ENCODE measurements at regions not wholly inside any gene's neighbourhood (a gene's known extent, or its start where the extent isn't known, plus 50 kb on each side); places are given as distances from the start of the nearest gene placed in this dataset.

- H3K36me3 Mint-ChIP-seq (ENCODE audit: low read depth), result no peaks in the 10 kb centered on the region
- H3K4me1 Mint-ChIP-seq (ENCODE audit: low read depth), result no peaks in the 10 kb centered on the region
- no peak overlapping the region for H3K4me3 Mint-ChIP-seq
- H3K27me3 Mint-ChIP-seq, result peaks cover 4% of the 10 kb centered on the region
- intact Hi-C loops (cut with micrococcal nuclease), result no loop called here
- no peak overlapping the region for H3K27ac Mint-ChIP-seq
- H3K9me3 Mint-ChIP-seq, result no peaks in the 10 kb centered on the region
Measured at GRCh38 chr9:21574261-21574660, 92.1 kb upstream of the IFNE start.

DNA sequence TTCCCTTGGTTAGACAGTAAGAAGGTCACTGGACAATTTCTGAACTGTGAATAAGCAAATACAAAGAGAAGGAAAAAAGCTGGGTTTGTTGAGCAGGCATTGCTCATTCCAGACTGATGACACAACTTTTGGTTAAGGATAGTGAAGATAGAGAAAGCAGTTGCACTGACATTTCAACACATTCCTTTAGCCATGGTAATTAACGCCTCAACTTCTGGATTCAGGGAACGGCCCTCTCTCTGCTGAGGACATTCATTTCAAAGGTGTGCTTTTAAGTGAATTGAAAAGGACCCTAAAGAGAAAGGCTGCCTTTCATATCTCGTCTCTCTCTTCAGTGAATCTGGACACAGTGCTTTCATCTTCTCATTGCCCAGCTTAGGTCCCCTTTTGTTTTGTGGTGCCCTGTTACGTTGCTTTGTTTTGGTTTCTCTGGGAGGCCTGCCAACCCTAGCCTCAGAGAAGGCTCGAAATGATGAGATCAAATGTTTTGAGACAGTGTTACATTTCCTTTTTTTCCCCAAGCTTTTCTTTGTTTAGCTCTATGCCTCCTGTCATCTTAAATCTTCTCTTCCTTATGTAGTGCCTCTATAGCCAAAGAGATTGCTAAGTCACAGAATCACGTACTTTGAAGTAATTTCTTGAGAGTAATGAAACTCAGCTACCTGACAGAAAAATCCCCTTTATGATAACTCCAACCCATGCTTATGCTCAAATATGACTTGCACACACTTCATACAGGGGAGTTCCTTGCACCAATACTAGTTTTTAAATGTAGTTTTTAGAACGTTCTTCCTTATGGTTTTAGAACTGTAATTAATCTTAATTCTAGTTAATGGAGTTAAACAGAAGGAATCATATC, 94.4 kb upstream of the IFNE start:
- H3K36me3 Mint-ChIP-seq (ENCODE audit: low read depth), result no peaks in the 10 kb centered on the region
- intact Hi-C loops (cut with micrococcal nuclease), result no loop called here
- no peak overlapping the region for H3K27ac Mint-ChIP-seq
- no peaks in the 10 kb centered on the region for H3K9me3 Mint-ChIP-seq
- H3K27me3 Mint-ChIP-seq, result no peaks in the 10 kb centered on the region
- no peak overlapping the region for H3K4me3 Mint-ChIP-seq
- H3K4me1 Mint-ChIP-seq (ENCODE audit: low read depth), result no peaks in the 10 kb centered on the region

DNA sequence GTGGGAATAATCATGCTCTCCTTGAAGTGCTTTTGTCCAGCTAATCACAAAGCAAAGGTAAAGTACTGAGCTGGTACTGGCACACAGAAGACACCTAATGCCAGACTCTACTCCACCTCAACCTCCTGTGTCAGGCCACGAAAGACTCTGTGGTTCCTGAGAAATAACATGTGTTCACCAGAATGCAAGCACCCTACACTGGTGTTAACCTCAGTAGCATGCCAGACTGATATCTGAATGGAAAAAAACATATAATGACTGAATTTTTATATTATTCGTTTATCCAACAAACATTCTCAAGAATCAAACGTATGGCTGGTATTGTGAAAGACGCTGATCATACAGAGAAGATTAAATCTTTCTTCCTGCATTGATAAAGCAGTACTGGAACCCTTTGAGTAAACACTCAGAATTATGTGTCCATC, 97.1 kb upstream of the IFNE start:
- H3K4me1 Mint-ChIP-seq (ENCODE audit: low read depth), result no peaks in the 10 kb centered on the region
- H3K4me3 Mint-ChIP-seq, result no peak overlapping the region
- H3K27me3 Mint-ChIP-seq, result no peaks in the 10 kb centered on the region
- intact Hi-C loops (cut with micrococcal nuclease), result no loop called here
- H3K27ac Mint-ChIP-seq, result no peak overlapping the region
- H3K36me3 Mint-ChIP-seq (ENCODE audit: low read depth), result no peaks in the 10 kb centered on the region
- H3K9me3 Mint-ChIP-seq, result no peaks in the 10 kb centered on the region

- Mint-ChIP-seq H3K9me3 (no peaks in the 10 kb centered on the region), H3K27me3 (no peaks in the 10 kb centered on the region), H3K27ac (no peak overlapping the region), H3K4me1 (ENCODE audit: low read depth) (no peaks in the 10 kb centered on the region), H3K36me3 (ENCODE audit: low read depth) (no peaks in the 10 kb centered on the region), H3K4me3 (no peak overlapping the region)
- intact Hi-C loops (cut with micrococcal nuclease), result no loop called here
Measured at GRCh38 chr9:21579743-21580142, 97.6 kb upstream of the IFNE start.

DNA sequence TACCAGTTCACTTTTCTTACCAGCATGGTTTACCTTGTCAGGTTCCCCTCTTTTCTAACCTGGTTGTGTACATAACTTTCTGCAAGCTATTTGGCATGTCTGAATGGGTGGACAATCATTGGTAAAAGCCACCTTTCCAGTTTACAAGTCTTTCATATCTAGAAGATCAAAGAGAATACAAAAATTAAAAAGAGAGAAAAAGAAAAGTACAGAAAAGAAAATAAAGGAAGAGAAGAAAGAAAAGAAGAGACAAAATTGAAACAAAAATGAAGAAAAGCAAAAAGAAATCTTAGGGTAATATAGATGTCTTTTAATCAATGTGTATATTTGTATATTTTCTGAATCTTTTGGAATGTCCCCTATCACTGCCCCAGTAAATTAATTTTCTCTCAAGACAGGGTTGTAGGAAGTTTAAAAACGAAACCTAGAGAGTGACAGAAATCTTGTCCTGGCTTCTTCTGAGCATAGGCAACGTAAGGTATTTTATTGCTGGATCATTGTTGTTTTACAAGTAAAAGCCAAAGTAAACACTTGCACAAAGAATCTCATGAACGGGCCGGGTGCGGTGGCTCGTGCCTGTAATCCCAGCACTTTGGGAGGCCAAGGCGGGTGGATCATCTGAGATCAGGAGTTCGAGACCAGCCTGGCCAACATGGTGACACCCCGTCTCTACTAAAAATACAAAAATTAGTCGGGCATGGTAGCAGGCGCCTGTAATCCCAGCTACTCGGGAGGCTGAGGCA, 98.7 kb upstream of the IFNE start:
- Mint-ChIP-seq H3K4me1 (ENCODE audit: low read depth) (no peaks in the 10 kb centered on the region), H3K9me3 (no peaks in the 10 kb centered on the region), H3K27me3 (no peaks in the 10 kb centered on the region), H3K4me3 (no peak overlapping the region), H3K27ac (no peak overlapping the region), H3K36me3 (ENCODE audit: low read depth) (no peaks in the 10 kb centered on the region)
- intact Hi-C loops (cut with micrococcal nuclease), result no loop called here

DNA sequence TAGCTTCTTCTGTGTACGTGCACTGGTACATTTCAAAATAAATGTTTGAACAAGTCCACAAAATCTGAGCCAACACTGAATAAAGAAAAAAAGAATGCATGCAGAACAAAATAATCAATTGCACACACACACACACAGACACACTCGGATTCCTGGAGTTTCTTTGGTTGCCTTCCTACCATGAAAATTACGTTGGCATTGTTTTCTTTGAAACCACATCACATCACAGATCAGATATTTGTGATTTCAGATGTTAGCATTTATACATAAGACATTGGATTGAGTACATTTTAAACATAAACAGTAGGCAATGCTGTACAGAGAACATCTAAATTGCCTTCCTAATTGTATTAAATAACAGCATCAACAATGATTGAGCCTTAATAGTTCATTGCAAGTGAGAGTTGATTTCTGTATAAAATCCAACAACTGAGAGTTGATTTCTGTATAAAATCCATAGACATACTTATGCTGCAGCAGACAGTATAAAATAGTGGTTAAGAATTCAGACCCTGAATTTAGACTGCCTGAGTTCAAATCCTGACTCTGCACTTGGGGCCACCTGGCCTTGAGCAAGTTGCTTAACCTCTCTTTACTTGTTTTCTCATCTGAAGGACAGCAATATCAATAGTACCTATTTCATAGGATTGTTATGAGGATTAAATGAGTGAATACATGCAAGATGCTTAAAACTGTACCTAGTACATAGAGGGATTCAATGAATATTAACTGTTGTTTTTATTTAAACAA, 101.7 kb upstream of the IFNE start:
- H3K27me3 Mint-ChIP-seq, result no peaks in the 10 kb centered on the region
- intact Hi-C loops (cut with micrococcal nuclease), result no loop called here
- no peaks in the 10 kb centered on the region for H3K4me1 Mint-ChIP-seq (ENCODE audit: low read depth)
- no peaks in the 10 kb centered on the region for H3K9me3 Mint-ChIP-seq
- no peaks in the 10 kb centered on the region for H3K36me3 Mint-ChIP-seq (ENCODE audit: low read depth)
- no peak overlapping the region for H3K27ac Mint-ChIP-seq
- no peak overlapping the region for H3K4me3 Mint-ChIP-seq

DNA sequence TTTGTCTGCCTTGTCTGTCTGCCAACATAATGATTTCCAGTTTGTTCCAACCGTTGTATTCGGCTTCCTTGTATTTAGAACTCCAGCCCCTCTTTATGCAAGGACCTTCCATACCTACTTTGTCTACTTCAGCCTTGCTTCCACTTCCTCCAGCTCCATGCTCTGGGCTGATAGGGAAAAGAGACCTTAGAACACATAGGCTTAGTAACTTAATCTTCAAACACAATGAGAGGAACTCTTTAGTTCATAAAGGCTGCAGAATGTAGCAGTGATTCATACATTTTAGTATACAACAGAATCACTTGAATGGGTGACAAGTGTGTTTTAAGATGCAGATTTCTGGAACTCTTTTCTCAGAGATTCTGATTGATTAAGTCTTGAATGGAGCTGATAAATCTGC, 102.8 kb upstream of the IFNE start:
- intact Hi-C loops (cut with micrococcal nuclease), result no loop called here
- Mint-ChIP-seq H3K4me3 (no peak overlapping the region), H3K27ac (no peak overlapping the region), H3K9me3 (no peaks in the 10 kb centered on the region), H3K36me3 (ENCODE audit: low read depth) (no peaks in the 10 kb centered on the region), H3K4me1 (ENCODE audit: low read depth) (no peaks in the 10 kb centered on the region), H3K27me3 (no peaks in the 10 kb centered on the region)

DNA sequence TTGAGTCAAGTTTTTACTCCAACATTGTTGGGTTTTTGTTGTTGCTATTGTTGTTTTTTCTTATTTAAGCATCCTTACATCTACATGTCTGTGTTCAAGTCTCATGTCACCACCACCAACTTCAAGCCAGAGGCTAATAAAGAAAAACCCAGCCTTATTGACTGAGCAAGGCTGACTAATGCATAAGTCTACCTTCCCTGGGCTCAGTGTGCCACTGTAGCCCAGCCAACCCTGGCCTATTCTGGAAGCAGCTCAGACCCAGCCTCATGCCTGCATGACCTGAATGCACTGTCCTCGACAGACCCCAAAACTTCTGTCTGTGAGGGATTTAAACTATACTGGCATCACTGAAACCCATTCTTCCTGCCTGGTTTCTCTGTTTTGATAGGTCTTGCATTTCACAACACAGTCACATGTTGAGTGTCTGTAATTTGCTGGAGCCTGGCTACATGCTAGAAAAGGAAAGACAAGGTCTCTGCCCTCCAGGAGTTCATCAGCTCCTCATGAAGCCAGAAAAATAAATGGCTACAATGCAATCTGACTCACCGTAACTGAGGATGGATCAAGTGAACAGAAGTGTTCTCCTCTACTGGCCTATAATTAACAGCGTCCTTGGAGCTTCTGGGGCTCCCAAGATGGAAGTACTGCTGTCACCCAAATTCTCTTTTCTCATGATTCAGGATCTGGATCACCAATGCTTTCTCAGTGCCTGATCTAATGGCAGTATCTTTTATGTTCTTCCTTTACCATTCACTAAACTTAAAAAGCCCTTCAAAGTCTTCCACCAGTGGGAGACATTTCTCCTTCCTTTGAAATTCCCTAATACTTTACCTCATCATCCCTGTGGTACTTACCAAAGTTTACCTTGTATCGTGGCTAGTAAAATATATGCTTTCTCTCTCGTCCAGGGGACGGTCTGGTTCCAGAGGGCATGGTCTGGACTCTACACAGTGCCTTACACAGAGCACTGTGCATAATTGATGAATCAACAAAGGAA, 103.9 kb upstream of the IFNE start:
- Mint-ChIP-seq H3K4me1 (ENCODE audit: low read depth) (no peaks in the 10 kb centered on the region), H3K36me3 (ENCODE audit: low read depth) (no peaks in the 10 kb centered on the region), H3K27ac (no peak overlapping the region), H3K27me3 (no peaks in the 10 kb centered on the region), H3K9me3 (no peaks in the 10 kb centered on the region), H3K4me3 (no peak overlapping the region)
- intact Hi-C loops (cut with micrococcal nuclease), result no loop called here

DNA sequence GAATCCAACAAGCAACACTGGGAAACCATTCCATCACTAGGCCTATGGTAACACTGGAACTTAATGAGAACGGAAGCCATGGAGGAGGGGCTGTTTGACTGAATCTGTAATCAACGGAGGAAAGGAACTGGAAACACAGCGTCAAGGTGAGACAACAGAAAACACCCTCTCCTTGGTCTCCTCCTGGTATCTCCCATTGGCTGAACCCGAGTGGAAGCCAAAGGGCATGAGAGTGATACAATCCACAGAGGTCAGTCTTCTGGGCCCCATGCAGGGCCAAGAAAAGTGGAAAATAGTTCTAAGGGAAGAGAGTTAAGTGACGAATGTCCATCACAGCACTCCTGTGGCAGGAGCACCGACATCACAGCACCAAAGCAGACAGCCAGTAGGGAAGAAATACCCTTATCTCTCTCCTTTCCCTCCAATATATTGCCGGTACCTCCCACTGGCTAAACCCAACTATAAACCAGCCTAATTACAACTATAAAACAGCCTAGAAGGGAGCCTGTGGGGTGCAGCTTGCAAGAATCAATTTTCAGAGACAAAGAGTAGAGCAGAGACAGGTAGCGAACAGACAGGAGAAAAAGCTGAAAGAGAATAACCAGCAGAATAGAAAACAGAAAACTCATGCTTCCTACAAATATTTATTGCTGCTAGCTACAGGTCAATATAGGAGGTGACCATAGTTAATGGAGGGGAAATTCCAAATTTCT, 107.4 kb upstream of the IFNE start:
- H3K4me3 Mint-ChIP-seq, result no peak overlapping the region
- peaks cover 13% of the 10 kb centered on the region for H3K4me1 Mint-ChIP-seq (ENCODE audit: low read depth)
- H3K36me3 Mint-ChIP-seq (ENCODE audit: low read depth), result no peaks in the 10 kb centered on the region
- H3K27me3 Mint-ChIP-seq, result no peaks in the 10 kb centered on the region
- intact Hi-C loops (cut with micrococcal nuclease), result no loop called here
- no peak overlapping the region for H3K27ac Mint-ChIP-seq
- no peaks in the 10 kb centered on the region for H3K9me3 Mint-ChIP-seq

DNA sequence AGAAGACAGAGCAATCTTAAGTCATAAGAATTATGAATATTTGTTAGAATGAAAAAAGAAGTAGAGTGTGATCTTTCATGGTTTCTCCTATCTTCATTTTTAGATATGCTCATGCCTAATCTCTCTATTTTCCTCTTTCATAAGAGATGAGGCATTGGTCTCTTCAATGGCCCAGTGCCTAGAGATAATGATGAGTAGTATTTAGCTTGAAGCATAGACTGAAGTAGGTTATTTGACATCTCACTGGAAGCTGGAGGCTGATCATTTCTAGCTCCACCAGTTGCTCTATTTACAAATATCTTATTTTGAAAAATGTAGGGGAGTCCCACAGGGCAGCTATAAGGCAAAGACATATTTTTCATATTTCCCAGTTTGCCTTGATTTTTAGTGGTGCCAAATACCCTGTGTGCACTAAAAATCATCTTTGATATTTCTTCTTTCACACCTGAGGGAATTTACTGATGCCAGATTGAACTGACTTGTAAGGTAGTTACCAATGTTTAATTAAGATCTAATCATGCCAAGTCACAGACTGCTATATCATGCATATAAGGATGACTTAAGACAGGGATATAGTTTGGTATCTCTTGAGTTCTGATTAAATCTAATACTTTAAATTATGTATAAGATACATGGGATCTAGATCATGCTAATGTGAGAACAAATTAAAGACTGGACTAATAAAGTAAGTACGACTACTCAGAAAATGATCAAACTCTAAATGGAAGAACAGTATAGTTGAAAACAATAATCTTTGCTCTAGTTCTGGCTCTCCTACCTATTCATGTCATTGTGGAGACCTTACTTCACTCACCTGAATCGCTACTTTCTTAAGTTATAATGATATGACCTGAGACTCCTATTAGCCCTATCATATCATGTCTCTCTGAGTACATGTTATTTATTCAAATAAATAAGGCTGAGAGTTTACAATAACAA, 108.2 kb upstream of the IFNE start:
- Mint-ChIP-seq H3K27ac (no peak overlapping the region), H3K4me3 (no peak overlapping the region), H3K27me3 (no peaks in the 10 kb centered on the region), H3K36me3 (ENCODE audit: low read depth) (no peaks in the 10 kb centered on the region), H3K9me3 (no peaks in the 10 kb centered on the region), H3K4me1 (ENCODE audit: low read depth) (peaks cover 13% of the 10 kb centered on the region)
- intact Hi-C loops (cut with micrococcal nuclease), result no loop called here

GRCh38 chr9:21591221-21592062, 109.3 kb upstream of the IFNE start:
- H3K4me1 Mint-ChIP-seq (ENCODE audit: low read depth), result peaks cover 13% of the 10 kb centered on the region

DNA sequence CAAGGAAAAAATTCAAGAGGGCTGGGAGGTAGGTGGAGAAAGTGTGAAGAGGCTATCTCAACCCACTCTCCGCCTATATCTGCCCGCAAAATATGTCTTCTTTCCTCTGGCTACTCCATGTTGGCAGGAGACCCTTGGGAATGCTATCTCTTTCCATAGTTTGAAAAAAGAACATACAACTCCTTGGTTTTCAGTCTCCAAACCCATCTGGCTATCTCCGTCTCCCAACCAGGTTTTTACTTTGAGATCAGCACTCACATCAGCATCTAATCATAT, 109.9 kb upstream of the IFNE start:
- no peak overlapping the region for H3K27ac Mint-ChIP-seq
- no peaks in the 10 kb centered on the region for H3K36me3 Mint-ChIP-seq (ENCODE audit: low read depth)
- no peaks in the 10 kb centered on the region for H3K9me3 Mint-ChIP-seq
- H3K27me3 Mint-ChIP-seq, result no peaks in the 10 kb centered on the region
- intact Hi-C loops (cut with micrococcal nuclease), result no loop called here
- H3K4me1 Mint-ChIP-seq (ENCODE audit: low read depth), result peaks cover 13% of the 10 kb centered on the region
- H3K4me3 Mint-ChIP-seq, result no peak overlapping the region

More at GRCh38 chr9:21591221-21592062, 109.3 kb upstream of the IFNE start:
- H3K36me3 Mint-ChIP-seq (ENCODE audit: low read depth), result no peaks in the 10 kb centered on the region
- no peak overlapping the region for H3K27ac Mint-ChIP-seq
- H3K27me3 Mint-ChIP-seq, result no peaks in the 10 kb centered on the region
- no peak overlapping the region for H3K4me3 Mint-ChIP-seq
- intact Hi-C loops (cut with micrococcal nuclease), result no loop called here
- no peaks in the 10 kb centered on the region for H3K9me3 Mint-ChIP-seq
